IMR-90 (cell line): ENCODE measurements at regions not wholly inside any gene's neighbourhood (a gene's known extent, or its start where the extent isn't known, plus 50 kb on each side); places are given as distances from the start of the nearest gene placed in this dataset.

Experiments used
- ATAC-seq: fragments of 200-7000 bp; cut with Tn5 transposase; 2 replicates; pipeline ENCODE4 v1.9.1; 2020; ENCODE audit warnings: low read depth, mild to moderate bottlenecking, moderate library complexity
- BruUV-seq: library from RNA; stranded (reverse); fragments of 400-500 nt; replicated peaks from 2 replicates; lab custom pipeline; 2021; lab: Mats Ljungman, UMichigan
- CTCF ChIA-PET: fragments of 300-600 bp; formaldehyde crosslinking; extraction: SDS; loops from one replicate; lab custom pipeline; 2021; ENCODE audit warnings: antibody characterized with exemption; lab: Yijun Ruan, JAX
- POLR2A ChIA-PET: fragments of 300-600 bp; sonication (Branson Sonifier 250); formaldehyde crosslinking; loops from one replicate; lab custom pipeline; 2022; ENCODE audit warnings: antibody characterized with exemption; ENCODE audit not compliant: unreplicated experiment; lab: Charles Lee
- DNase-seq: peaks from one replicate; pipeline ENCODE4 v3.0.0; 2013
- H2AFZ ChIP-seq: replicated peaks from 2 replicates; pipeline ENCODE3; 2013; ENCODE audit warnings: low read length, mild to moderate bottlenecking; ENCODE audit not compliant: poor library complexity
- H2AK5ac ChIP-seq: 2 replicates; pipeline ENCODE4 v1.6.1; 2013; ENCODE audit warnings: low read depth, low read length, inconsistent platforms
- H2AK9ac ChIP-seq: replicated peaks from 2 replicates; pipeline ENCODE3; 2013; ENCODE audit warnings: mild to moderate bottlenecking, low read depth, low read length, moderate library complexity; ENCODE audit not compliant: poor library complexity
- H2BK120ac ChIP-seq: 2 replicates; pipeline ENCODE4 v1.6.1; 2013; ENCODE audit warnings: low read depth, low read length, inconsistent platforms
- H2BK15ac ChIP-seq: 3 replicates; pipeline ENCODE4 v1.6.1; 2013; ENCODE audit warnings: low read depth, low read length, inconsistent platforms
- H2BK20ac ChIP-seq: 2 replicates; pipeline ENCODE4 v1.6.1; 2013; ENCODE audit warnings: low read depth, mild to moderate bottlenecking, inconsistent platforms, low read length, moderate library complexity
- H2BK5ac ChIP-seq: 2 replicates; pipeline ENCODE4 v1.6.1; 2013; ENCODE audit warnings: mild to moderate bottlenecking, low read depth, low read length, inconsistent platforms; ENCODE audit not compliant: poor library complexity, severe bottlenecking
- H3K14ac ChIP-seq: replicated peaks from 2 replicates; pipeline ENCODE4 v1.6.1; 2013; ENCODE audit warnings: low read depth, low read length, inconsistent platforms
- H3K18ac ChIP-seq: 2 replicates; pipeline ENCODE4 v1.6.1; 2013; ENCODE audit warnings: low read depth, low read length, control low read depth
- H3K23ac ChIP-seq: 2 replicates; pipeline ENCODE4 v1.6.1; 2013; ENCODE audit warnings: low read depth, low read length, inconsistent platforms
- H3K27ac ChIP-seq: 2 replicates; pipeline ENCODE4 v1.5.1; 2013; ENCODE audit warnings: mild to moderate bottlenecking, control low read depth, low read length; ENCODE audit not compliant: insufficient read depth
- H3K27me3 ChIP-seq: 2 replicates; pipeline ENCODE4 v1.6.1; 2013; ENCODE audit warnings: low read length; ENCODE audit not compliant: control insufficient read depth, insufficient read depth
- H3K36me3 ChIP-seq: 2 replicates; pipeline ENCODE4 v1.6.1; 2013; ENCODE audit warnings: low read length, mixed read lengths; ENCODE audit not compliant: control insufficient read depth, insufficient read depth
- H3K4ac ChIP-seq: 2 replicates; pipeline ENCODE4 v1.6.1; 2013; ENCODE audit warnings: low read depth, low read length, inconsistent platforms
- H3K4me1 ChIP-seq: 2 replicates; pipeline ENCODE4 v1.6.1; 2013; ENCODE audit warnings: low read length, mixed read lengths; ENCODE audit not compliant: control insufficient read depth, insufficient read depth
- H3K4me2 ChIP-seq: 2 replicates; pipeline ENCODE4 v1.6.1; 2013; ENCODE audit warnings: low read depth, mild to moderate bottlenecking, control low read depth, low read length, moderate library complexity
- H3K4me3 ChIP-seq: 2 replicates; pipeline ENCODE4 v1.5.1; 2013; ENCODE audit warnings: low read depth, mild to moderate bottlenecking, control low read depth, low read length, moderate library complexity; ENCODE audit not compliant: insufficient read depth
- H3K56ac ChIP-seq: 2 replicates; pipeline ENCODE4 v1.6.1; 2013; ENCODE audit warnings: low read length, inconsistent platforms; ENCODE audit not compliant: insufficient read depth; ENCODE audit errors: extremely low read depth
- H3K79me1 ChIP-seq, 2 experiments: 2 replicates each; pipeline ENCODE4 v1.6.1; 2013; ENCODE audit warnings: low read length in 2 of 2, inconsistent platforms in 1 of 2, low read depth in 1 of 2
- H3K9ac ChIP-seq: 2 replicates; pipeline ENCODE4 v1.6.1; 2013; ENCODE audit warnings: low read depth, low read length, control low read depth
- H3K9me1 ChIP-seq: 2 replicates; pipeline ENCODE4 v1.6.1; 2013; ENCODE audit warnings: low read length, inconsistent platforms; ENCODE audit not compliant: insufficient read depth
- H3K9me3 ChIP-seq: 2 replicates; pipeline ENCODE4 v1.6.1; 2013; ENCODE audit warnings: low read length; ENCODE audit not compliant: control insufficient read depth, insufficient read depth
- H4K20me1 ChIP-seq: 2 replicates; pipeline ENCODE4 v1.6.1; 2013; ENCODE audit warnings: low read length, inconsistent platforms; ENCODE audit not compliant: insufficient read depth
- H4K5ac ChIP-seq: 2 replicates; pipeline ENCODE4 v1.6.1; 2013; ENCODE audit warnings: mild to moderate bottlenecking, low read depth, low read length, control low read depth
- H4K8ac ChIP-seq, 2 experiments: 2 replicates each; pipeline ENCODE4 v1.6.1; 2013; ENCODE audit warnings: low read depth in 2 of 2, low read length in 2 of 2, control low read depth in 1 of 2, inconsistent platforms in 1 of 2
- H4K91ac ChIP-seq: 2 replicates; pipeline ENCODE4 v1.6.1; 2013; ENCODE audit warnings: low read depth, low read length, inconsistent platforms; ENCODE audit not compliant: insufficient read depth
- BHLHE40 ChIP-seq: fragments of 150-350 bp; IDR thresholded peaks from 2 replicates; pipeline ENCODE4 v1.6.1; 2016; ENCODE audit warnings: mild to moderate bottlenecking, low read depth, low read length
- CHD1 ChIP-seq: IDR thresholded peaks from 2 replicates; pipeline ENCODE4 v1.6.1; 2012; ENCODE audit warnings: low read depth, low read length, improper control_type of control experiment
- FOS ChIP-seq: fragments of 150-350 bp; IDR thresholded peaks from 2 replicates; pipeline ENCODE4 v1.6.1; 2016; ENCODE audit warnings: low read depth, low read length
- MAFK ChIP-seq: IDR thresholded peaks from 2 replicates; pipeline ENCODE4 v1.6.1; 2012; ENCODE audit warnings: low read depth, low read length, improper control_type of control experiment
- MXI1 ChIP-seq: IDR thresholded peaks from 2 replicates; pipeline ENCODE4 v1.6.1; 2012; ENCODE audit warnings: low read depth, mild to moderate bottlenecking, low read length, moderate library complexity, borderline replicate concordance
- RAD21 ChIP-seq: IDR thresholded peaks from 2 replicates; pipeline ENCODE4 v1.6.1; 2012; ENCODE audit warnings: low read length, improper control_type of control experiment
- RCOR1 ChIP-seq: IDR thresholded peaks from 2 replicates; pipeline ENCODE4 v1.6.1; 2012; ENCODE audit warnings: mild to moderate bottlenecking, low read length, improper control_type of control experiment; ENCODE audit not compliant: insufficient replicate concordance
- RFX5 ChIP-seq: IDR thresholded peaks from 2 replicates; pipeline ENCODE4 v1.8.0; 2012; ENCODE audit warnings: low read depth, mild to moderate bottlenecking, low read length, moderate library complexity
- SMC3 ChIP-seq: fragments of 150-350 bp; IDR thresholded peaks from 2 replicates; pipeline ENCODE4 v1.6.1; 2016; ENCODE audit warnings: low read depth, mild to moderate bottlenecking, antibody characterized with exemption, low read length, moderate library complexity
- USF2 ChIP-seq: fragments of 150-350 bp; IDR thresholded peaks from 2 replicates; pipeline ENCODE4 v1.6.1; 2017; ENCODE audit warnings: mild to moderate bottlenecking, antibody characterized with exemption, low read length, low read depth
- WGBS, 2 experiments: methylation state at CpG; one replicate each; pipeline versions ENCODE4 v1.1.5 to v1.1.7; 2013; ENCODE audit warnings: missing lambda C conversion rate in 2 of 2; ENCODE audit not compliant: insufficient read length in 1 of 2; ENCODE audit errors: extremely low coverage in 2 of 2; 5-methylcytosine and 5-hydroxymethylcytosine counted together
- dilution Hi-C: fragments of 300-500 bp; cut with HindIII; formaldehyde crosslinking; loops from one replicate; pipeline ENCODE4 v1.14.3; 2018; ENCODE audit warnings: low sequenced_read_pairs; ENCODE audit not compliant: unreplicated experiment
- in situ Hi-C: fragments of 300-500 bp; cut with MboI; formaldehyde crosslinking; loops from 3 replicates; pipeline ENCODE4 v1.14.3; 2019; ENCODE audit warnings: low sequenced_read_pairs, inconsistent platforms, mixed read lengths
- intact Hi-C: fragments of 100-400 bp; cut with micrococcal nuclease; formaldehyde crosslinking; loops from 2 replicates; pipeline ENCODE4 v1.10.0; 2022
- TF ChIP-seq, protein P1 (sequence below): fragments of 150-350 bp; IDR thresholded peaks from 2 replicates; pipeline ENCODE4 v1.6.1; 2016; ENCODE audit warnings: low read depth, mild to moderate bottlenecking, low read length, moderate library complexity, borderline replicate concordance
- TF ChIP-seq, protein P2 (sequence below): conservative IDR thresholded peaks from 2 replicates; pipeline ENCODE4 v1.5.1; 2012; ENCODE audit warnings: mild to moderate bottlenecking, low read depth, low read length, improper control_type of control experiment

- in situ Hi-C loops: no loop called here
- H3K4me3 ChIP-seq: no peak overlapping the region
- no peak overlapping the region for H3K4ac ChIP-seq
- H3K9ac ChIP-seq: no peak overlapping the region
- no TSS peak for BruUV-seq
- no peak overlapping the region for H2BK5ac ChIP-seq
- H2AFZ ChIP-seq: peak overlapping the region; percentile 51
- peaks cover 8% of the 10 kb centered on the region; the same call in 1 of the 2 replicates for H3K9me1 ChIP-seq
- no peak overlapping the region for H3K4me2 ChIP-seq
- H4K20me1 ChIP-seq: no peaks in the 10 kb centered on the region
- H3K14ac ChIP-seq: no peak overlapping the region
- no peak overlapping the region for H2AK9ac ChIP-seq
- no peak overlapping the region for H2BK120ac ChIP-seq
- H3K18ac ChIP-seq: no peak overlapping the region
- peaks cover 1 to 41% of the 10 kb centered on the region in 2 experiments; a peak in 2 of 4 replicates for H3K79me1 ChIP-seq
- ChIA-PET CTCF (no interaction called here), POLR2A (no interaction called here)
- intact Hi-C loops: loop anchor here (10.0 kb wide), 1 partner anchor 422 kb away; no protein-coding TSS in a partner anchor
- no peaks in the 10 kb centered on the region for H3K27me3 ChIP-seq
- H2BK20ac ChIP-seq: no peak overlapping the region
- H3K23ac ChIP-seq: no peak overlapping the region
- H3K4me1 ChIP-seq: peaks cover 11% of the 10 kb centered on the region
- ATAC-seq: no peak
- H3K27ac ChIP-seq: no peak overlapping the region
- no peak overlapping the region for H4K91ac ChIP-seq
- dilution Hi-C loops: no loop called here
- no peak for TF ChIP-seq BHLHE40
- no peak for TF ChIP-seq FOS
- TF ChIP-seq SMC3: no peak
- no peak for TF ChIP-seq RCOR1
- TF ChIP-seq MXI1: no peak
- TF ChIP-seq CHD1: no peak
- no peak for TF ChIP-seq RFX5
- TF ChIP-seq RAD21: no peak
- TF ChIP-seq, protein P1, sequence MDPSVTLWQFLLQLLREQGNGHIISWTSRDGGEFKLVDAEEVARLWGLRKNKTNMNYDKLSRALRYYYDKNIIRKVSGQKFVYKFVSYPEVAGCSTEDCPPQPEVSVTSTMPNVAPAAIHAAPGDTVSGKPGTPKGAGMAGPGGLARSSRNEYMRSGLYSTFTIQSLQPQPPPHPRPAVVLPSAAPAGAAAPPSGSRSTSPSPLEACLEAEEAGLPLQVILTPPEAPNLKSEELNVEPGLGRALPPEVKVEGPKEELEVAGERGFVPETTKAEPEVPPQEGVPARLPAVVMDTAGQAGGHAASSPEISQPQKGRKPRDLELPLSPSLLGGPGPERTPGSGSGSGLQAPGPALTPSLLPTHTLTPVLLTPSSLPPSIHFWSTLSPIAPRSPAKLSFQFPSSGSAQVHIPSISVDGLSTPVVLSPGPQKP: no peak
- TF ChIP-seq, protein P2, sequence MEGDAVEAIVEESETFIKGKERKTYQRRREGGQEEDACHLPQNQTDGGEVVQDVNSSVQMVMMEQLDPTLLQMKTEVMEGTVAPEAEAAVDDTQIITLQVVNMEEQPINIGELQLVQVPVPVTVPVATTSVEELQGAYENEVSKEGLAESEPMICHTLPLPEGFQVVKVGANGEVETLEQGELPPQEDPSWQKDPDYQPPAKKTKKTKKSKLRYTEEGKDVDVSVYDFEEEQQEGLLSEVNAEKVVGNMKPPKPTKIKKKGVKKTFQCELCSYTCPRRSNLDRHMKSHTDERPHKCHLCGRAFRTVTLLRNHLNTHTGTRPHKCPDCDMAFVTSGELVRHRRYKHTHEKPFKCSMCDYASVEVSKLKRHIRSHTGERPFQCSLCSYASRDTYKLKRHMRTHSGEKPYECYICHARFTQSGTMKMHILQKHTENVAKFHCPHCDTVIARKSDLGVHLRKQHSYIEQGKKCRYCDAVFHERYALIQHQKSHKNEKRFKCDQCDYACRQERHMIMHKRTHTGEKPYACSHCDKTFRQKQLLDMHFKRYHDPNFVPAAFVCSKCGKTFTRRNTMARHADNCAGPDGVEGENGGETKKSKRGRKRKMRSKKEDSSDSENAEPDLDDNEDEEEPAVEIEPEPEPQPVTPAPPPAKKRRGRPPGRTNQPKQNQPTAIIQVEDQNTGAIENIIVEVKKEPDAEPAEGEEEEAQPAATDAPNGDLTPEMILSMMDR: no peak
- TF ChIP-seq USF2: no peak
- no peak for TF ChIP-seq MAFK
- DNase-seq: no peak
- H3K36me3 ChIP-seq: no peaks in the 10 kb centered on the region
- H3K56ac ChIP-seq: no peak overlapping the region
- H4K5ac ChIP-seq: no peak overlapping the region
- no peak overlapping the region for H4K8ac ChIP-seq
- no peak overlapping the region; the same call in 1 of the 2 replicates for H2AK5ac ChIP-seq
- H3K9me3 ChIP-seq: no peaks in the 10 kb centered on the region
- no peak overlapping the region; the same call in 2 of the 3 replicates for H2BK15ac ChIP-seq
- 80% methylated on average over 1 of the region's 6 CpGs; no CpG with 5 or more reads in 1 of the 2 experiments for WGBS, 2 experiments
These were observed 110.8 kb upstream of the SMURF2 start for GRCh38 chr17:64772845-64773299.
